Hepatocyte (in vitro differentiated cells): ENCODE measurements at regions not wholly inside any gene's neighbourhood (a gene's known extent, or its start where the extent isn't known, plus 50 kb on each side); places are given as distances from the start of the nearest gene placed in this dataset.

Experiments
- EZH2 ChIP-seq: fragments of 200-600 bp; sonication (generic); IDR thresholded peaks from 2 replicates; pipeline ENCODE4 v1.6.1; 2016; ENCODE audit warnings: antibody characterized with exemption, mild to moderate bottlenecking, borderline replicate concordance
- EZH2phosphoT487 ChIP-seq: fragments of 200-600 bp; sonication (generic); IDR thresholded peaks from one replicate; pipeline ENCODE4 v1.6.1; 2018; ENCODE audit warnings: antibody characterized with exemption, mild to moderate bottlenecking, low read depth, moderate library complexity; ENCODE audit not compliant: unreplicated experiment, severe bottlenecking
- TF ChIP-seq, protein P1 (sequence below): fragments of 200-600 bp; sonication (generic); IDR thresholded peaks from 2 replicates; pipeline ENCODE4 v1.5.1; 2016; ENCODE audit warnings: antibody characterized with exemption, mild to moderate bottlenecking; ENCODE audit not compliant: poor library complexity

DNA sequence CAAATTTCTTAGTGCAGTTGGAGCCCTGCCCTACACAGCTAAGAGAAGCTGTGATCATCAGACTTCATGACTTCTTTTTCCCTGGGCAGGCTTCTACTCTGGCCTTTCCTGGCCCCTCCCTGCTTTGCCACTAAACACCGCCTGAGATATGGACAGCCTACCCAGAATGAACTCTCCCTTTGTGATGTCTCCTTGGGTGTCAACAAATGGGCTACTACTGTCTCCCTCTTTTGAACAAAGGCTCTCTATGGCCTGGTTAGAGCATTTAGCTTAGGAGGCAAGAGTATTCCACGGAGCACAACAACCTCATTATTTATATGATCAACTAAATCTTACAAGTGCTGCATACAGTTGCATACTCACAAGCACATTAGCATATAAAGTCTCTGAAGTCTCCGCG, 127.6 kb upstream of the HCCS start:
- TF ChIP-seq, protein P1, sequence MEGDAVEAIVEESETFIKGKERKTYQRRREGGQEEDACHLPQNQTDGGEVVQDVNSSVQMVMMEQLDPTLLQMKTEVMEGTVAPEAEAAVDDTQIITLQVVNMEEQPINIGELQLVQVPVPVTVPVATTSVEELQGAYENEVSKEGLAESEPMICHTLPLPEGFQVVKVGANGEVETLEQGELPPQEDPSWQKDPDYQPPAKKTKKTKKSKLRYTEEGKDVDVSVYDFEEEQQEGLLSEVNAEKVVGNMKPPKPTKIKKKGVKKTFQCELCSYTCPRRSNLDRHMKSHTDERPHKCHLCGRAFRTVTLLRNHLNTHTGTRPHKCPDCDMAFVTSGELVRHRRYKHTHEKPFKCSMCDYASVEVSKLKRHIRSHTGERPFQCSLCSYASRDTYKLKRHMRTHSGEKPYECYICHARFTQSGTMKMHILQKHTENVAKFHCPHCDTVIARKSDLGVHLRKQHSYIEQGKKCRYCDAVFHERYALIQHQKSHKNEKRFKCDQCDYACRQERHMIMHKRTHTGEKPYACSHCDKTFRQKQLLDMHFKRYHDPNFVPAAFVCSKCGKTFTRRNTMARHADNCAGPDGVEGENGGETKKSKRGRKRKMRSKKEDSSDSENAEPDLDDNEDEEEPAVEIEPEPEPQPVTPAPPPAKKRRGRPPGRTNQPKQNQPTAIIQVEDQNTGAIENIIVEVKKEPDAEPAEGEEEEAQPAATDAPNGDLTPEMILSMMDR: no peak
- TF ChIP-seq EZH2: no peak
- no peak for TF ChIP-seq EZH2phosphoT487
